Astrocyte of the hippocampus (primary cell): ENCODE measurements at regions not wholly inside any gene's neighbourhood (a gene's known extent, or its start where the extent isn't known, plus 50 kb on each side); places are given as distances from the start of the nearest gene placed in this dataset.
A peak's percentile ranks its signal among the peaks of the same experiment; 100 is the strongest.
"Not testable (repeated sequence)": the region's sequence is repeated elsewhere in the genome, so short reads cannot be mapped to it uniquely, and the experiment has no call there.

Experiments
- DNase-seq: peaks from one replicate; pipeline ENCODE4 v3.0.0; 2011; ENCODE audit warnings: low read depth, low spot score

DNA sequence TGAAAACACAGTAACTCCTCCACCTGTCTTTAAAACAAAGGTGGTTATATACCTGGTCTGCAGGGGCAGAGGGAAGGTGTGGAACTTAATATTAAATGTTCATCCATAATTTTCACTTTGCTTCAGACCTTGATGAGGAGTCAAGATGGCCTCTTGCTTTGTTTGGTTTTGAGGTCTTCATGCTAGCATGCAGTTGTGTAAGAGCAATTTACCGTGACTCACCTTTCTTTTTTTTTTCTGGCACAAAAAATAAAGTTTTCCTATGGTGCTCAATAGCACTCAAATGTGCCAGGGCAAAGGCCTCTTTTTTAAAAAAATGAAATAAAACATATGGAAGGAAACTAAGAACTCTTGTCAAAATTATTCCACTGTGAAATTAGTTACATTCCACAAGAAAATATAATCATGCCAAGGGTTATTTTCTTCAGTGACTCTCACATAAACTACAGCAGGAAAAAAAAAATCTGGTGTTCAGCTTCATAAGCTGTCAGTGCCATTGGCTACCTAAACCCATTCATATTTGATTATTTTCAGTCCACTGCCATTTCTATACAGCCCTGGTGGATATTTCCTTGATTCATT lies 128.2 kb downstream of the SLC7A11 start:
- peak; percentile 24 for DNase-seq

DNA sequence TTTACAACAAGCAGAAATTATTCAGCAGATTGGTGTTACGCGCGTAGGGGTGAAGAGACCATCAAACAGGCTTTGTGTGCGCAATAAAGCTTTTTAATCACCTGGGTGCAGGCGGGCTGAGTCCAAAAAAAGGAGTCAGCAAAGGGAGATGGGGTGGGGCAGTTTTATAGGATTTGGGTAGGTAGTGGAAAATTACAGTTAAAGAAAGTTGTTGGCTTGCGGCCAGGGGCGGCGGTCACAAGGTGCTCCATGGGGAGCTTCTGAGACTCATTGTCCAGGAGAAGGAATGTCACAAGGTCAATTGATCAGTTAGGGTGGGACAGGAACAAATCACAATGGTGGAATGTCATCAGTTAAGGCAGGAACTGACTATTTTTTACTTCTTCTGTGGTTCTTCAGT lies 129.3 kb downstream of the SLC7A11 start:
- not testable (repeated sequence) for DNase-seq

DNA sequence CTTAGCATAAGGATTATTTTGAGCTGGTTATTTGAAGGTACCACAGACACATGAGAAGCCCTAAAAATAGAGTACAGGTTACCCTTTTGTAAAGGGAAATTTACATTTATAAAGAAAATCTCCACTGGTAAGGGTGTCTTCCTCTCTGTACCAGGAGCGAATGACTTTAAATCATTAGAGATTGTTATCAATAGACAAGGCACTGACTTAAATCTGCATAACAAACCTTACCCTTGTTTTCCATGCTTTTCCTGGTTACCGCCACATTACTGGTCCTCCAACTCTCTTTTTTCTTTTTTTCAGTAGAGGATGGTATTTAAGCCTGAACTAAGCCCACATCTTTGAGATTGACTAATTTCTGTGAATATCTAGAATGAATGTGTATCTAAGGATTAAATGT lies 129.8 kb downstream of the SLC7A11 start:
- no peak for DNase-seq

DNA sequence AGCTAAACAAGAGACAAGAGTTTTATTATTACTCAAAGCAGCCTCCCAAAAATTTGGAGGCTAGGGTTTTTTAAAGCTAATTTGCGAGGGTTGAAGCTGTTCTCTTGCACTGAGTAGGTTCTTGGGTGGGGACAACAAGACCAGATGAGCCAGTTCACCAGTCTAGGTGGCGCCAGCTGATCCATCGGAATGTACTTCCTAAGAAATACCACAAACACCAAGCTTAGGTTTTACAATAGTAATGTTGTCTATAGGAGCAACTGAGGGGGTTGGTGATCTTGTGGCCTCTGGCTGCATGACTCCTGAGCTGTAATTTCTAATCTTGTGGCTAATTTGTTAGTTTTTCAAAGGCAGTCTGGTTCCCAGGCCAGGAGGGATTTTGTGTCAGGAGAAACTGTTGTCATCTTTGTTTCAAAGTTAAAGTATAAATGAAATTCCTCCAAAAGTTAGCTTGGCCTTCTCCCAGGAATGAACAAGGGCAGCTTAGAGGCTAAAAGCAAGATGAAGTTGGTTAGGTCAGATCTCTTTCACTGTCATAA lies 130.6 kb downstream of the SLC7A11 start:
- peak; percentile 60 for DNase-seq

DNA sequence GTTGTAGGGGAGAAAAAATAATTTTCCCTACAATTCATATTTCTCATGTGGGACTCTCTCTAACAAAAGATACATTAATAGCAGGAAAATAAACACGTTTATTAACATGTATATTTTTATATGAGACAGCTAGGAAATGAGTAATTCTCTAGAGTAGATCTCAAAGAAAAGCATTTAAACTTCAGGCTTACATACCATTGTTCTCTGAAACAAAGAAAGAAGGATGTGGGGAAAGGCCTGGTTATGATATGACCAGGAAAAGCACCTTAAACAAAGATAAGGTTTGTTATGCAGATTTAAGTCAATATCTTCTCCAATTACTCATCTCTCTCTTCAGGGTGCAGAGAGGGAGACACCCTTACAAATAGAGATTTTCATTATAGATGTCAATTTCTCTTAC lies 131.3 kb downstream of the SLC7A11 start:
- no peak for DNase-seq

DNA sequence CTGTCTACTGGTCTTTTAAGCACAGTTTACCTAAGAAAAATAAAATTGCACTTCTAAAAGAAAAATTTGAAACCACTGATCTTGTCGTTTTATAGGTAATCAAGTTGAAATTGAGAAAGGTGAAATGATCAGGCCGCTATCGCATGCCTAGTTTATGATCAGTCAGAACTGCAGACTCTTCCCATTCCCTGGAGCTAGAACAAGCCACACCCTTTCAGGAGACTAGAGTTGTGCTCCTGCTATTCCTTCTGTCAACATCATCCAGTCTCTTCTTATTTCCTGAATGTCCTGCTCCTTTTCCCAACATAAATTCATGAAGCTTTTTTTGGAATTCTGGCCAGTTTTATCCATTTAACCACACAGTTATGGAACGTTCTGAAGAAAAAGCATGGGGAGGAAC lies 135.1 kb downstream of the SLC7A11 start:
- no peak for DNase-seq

DNA sequence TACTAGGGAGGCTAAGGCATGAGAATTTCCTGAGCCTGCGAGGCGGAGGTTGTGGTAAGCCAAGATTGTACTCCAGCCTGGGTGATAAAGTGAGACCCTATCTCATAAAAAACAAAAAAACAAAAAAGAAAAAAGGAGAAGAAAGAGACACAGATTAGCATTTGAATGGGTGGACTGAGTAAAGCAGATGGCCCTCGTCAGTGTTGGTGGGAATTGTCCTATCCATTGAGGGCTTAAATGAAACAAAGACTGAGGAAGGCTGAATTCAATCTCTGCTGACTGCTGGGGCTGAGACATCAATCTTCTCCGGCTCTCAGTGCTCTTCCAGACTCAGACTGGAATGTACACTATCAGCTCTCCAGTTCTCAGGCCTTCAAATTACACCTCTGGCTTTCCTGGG lies 136.8 kb downstream of the SLC7A11 start:
- DNase-seq, result no peak

DNA sequence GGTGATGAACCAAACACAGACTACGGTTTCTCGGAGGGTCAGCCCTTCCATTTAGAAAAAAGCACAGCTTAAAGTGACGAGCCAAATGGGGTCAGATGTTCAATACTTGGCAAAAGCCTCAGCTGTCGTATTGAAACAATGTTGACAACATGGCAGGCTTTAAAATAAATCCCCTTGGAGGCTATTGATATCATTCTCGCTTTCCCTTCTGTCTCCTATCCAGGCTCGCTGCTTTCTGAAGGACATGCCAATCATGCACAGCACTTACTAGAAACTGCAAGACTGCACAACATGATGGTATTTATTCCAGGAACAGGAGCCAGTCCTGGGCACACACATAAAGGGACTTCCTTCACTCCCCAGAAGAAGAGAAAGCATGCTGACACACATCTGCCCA lies 137.9 kb downstream of the SLC7A11 start:
- DNase-seq, result no peak

DNA sequence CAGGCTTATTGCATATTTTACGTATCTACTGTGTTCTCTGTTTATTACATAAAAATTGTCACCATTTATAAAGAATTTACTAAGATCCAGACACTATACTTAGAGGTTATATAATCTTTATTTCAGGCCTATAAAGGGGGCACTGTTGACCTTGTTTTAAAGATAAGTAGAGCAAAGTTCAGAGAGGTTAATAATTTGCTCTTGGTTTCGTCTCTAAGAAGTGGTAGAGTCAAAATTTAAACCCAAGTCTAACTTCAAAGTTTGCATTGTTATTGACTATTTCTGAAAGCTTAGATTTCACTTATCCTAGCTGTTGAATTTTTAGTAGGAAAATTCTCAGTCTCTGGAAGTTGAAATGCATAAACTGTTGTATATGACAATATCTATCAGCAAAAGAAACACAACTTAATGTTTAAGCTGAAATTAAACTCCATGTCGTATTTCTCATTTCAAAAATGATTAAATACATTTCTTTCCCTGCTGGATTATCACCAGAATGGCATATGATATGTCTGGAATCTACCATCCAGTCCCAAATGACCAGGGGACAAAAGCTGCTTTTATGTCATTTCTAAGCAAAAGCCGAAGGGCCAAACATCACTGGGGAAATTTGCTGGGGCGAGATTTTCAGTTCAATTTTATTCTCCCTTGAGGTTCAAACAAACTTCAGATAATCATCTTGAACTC lies 138.4 kb downstream of the SLC7A11 start:
- no peak for DNase-seq

DNA sequence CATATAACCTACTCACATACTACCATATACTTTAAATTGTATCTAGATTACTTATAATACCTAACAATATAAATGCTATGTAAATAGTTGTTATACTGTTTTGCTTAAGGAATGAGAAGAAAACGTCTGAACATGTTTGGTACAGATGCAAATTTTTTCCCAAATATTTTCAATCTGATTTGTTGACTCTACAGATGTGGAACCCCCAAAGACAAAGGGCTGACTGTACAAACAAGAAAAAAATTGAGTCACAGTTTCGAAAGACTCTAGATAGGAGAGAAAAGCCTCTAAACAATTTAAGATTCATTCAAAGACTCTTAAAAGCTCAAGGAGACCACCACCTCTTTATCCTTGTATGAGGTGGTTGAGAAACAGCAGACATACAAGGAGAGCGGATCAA lies 142.8 kb downstream of the SLC7A11 start:
- DNase-seq, result no peak

DNA sequence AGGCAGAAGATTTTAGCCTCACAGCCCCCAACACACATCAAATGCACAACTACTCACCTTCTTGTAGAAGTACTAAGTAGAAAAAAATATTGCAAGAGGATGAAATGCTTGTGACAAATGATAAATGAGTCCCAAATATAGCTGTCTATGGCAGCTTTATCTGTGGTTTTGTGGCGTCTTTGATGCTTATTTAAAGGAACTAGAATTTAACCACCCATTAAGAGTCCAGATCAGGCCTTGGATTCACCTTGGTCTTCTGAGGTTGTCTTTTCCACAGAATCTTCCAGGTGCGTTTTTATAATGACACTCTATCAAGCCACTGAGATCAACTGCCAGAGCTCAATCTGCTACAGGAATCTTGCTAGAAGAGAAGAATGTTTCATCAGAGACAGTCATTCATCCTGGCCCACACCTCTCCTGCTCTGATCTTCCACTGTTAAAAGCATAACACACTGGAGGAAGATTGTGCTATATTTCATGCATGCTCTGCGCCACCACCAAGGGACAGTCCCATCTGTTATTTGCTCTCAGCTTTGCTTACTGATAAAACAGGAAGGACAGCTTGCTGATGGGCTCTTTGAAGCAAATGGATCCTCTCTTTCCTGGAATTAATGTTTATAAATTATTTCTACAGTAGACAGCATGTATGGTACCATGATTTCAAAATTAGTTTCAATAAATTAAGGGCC lies 144.1 kb downstream of the SLC7A11 start:
- no peak for DNase-seq

DNA sequence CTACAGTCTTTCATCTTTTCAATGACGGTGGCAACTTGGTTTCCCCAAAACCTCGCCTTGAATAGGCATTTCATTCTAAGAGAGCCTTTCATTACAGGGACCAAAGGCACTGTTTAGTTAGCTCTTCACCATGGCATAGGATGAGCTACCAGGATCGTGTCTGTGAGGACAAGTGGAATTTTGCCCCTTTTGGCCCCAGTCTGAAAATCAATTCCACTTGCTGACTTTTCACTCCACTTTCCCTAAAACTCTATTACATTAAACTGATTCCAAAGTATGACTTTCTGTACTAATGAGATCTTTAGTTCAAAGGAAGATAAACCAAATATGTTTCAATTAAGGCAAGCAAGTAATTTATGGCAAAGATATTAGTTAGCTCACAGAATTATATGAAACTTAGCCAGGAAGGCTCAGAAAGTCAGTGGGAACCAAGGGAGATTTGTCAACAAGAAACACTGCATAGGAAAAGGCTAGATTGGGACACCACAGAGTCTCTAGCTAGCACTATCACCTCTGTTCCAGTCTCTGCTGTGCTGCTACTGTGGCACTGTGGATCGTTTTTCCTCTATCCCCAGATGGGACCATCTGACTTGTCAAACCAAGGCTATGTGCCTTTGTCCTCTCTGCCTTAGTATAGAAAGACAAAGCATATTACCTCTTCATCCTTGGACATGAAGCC lies 145.6 kb downstream of the SLC7A11 start:
- DNase-seq, result no peak

DNA sequence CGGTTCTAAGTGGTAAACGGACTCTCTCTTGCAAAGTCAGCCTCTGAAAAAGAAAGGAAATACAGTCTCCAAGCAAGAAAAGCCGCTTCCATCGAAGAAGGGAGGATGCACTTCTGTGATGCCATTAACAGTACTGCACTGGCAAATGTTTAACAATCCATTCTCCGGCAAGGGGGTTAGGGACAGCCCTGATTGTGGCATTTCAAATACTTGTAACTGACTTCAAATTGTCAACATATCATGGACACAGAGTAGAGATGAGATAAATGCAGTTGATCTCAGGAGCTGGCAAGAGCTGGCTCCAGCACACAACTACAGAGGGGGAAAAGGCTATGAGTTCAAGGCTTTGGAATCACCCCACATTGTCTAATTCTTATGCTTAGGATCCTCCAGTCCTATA lies 146.8 kb downstream of the SLC7A11 start:
- no peak for DNase-seq

DNA sequence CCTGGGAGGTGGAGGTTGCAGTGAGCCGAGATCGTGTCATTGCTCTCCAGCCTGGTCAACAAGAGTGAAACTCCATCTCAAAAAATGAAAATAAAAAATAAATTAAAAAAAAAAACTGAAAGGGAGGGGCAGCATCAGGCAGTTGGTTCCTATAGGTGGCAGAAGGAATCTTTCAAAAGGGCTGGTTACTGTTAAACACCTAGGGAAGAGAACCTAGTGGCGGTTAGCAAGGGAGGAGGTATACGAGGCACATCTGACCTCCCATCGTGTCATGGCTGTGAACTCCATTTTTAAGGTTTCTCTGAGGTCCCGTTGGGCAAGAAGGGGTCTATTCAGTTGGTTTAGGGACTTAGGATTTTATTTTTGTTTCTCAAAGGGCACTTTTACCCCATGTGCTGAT lies 150.1 kb downstream of the SLC7A11 start:
- no peak for DNase-seq

DNA sequence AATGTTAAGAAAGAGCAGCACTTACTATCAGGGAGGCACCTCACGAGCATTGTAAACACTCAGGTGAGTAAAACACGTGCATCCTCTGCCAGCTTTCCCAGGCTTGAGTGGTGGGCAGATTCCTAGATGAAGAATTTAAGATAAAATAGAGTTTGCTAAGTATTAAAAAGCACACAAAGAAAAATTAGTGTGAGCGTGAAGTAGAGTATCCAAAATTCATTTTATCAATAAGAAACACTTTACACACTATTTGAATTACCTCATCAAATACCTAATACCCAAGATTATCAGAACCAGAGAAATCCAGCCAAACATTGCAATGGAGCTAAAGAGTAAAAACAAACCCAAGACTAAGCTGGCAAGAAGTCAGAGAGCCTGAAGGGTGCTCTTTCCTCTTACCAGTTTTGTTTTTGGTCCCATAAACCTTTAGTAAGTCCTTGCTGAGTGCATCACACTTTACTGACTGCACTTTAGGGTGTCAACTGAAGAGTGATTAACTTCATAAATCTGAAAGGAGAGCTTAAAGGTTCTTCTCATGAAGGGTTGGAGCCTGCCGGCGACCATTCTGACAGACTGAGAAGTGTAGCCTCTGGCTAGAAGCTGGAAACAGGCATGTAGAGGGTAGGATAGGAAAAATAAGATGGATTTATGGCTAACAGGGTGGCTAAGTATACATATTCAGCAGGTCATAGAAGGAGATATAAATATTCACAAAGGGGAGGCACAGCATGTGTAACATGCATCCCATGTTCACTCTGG lies 151.1 kb downstream of the SLC7A11 start:
- DNase-seq, result peak; percentile 16

DNA sequence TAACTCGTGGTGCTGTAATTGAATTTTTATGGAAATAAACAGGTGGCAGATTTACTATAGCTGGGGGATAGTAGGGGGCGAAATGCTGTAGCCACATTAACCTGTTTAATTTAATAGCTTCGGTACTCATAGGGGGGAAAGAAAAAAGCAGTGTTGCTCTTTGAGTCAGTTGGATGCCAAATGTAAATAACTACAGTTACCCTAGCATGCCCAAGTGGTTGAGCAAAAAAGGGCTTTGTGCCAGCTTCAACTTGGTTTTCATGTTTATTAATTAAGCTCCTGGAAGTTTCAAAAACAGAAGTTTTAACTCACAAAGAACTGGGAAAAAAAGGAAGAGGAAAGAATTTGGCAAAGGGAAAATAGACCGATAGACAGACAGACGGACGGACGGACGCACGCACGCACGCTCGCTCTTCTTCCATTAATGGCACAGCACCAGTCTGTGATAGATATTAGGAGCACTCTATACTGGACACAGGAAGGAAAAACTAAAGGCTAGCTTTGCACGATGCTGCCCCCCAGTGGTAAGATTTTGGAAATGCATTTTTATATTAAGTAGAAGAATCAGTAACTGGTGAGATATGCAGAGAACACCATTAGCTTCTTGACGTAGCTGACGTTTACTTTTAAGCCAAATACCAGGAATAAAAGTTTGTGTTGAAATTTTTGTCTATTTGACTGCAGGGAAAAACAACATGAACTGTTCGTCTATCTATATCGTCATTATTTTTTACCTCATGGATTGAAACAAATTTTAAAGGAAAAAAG lies 151.8 kb downstream of the SLC7A11 start:
- peak; percentile 88 for DNase-seq

DNA sequence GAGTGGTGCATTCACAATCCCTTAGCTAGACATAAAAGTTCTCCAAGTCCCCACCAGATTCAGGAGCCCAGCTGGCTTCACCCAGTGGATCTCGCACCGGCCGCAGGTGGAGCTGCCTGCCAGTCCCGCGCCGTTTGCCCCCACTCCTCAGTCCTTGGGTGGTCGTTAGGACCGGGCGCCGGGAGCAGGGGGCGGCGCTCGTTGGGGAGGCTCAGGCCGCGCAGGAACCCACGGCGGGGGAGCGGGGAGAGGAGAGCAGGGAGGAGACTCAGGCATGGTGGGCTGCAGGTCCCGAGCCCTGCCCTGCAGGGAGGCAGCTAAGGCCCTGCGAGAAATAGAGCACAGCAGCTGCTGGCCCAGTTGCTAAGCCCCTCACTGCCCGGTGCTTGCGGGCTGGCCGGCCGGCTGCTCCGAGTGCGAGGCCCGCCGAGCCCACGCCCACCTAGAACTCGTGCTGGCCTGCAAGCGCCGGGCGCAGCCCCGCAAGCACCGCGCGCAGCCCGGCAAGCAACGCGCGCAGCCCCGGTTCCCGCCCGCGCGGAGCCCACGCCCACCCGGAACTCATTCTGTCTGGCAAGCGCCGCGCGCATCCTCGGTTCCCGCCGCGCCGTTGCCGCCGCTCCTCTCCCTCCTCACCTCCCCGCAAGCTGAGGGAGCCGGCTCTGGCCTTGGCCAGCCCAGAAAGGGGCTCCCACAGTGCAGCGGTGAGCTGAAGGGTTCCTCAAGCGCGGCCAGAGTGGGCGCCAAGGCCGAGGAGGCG lies 153.5 kb downstream of the SLC7A11 start:
- no peak for DNase-seq

DNA sequence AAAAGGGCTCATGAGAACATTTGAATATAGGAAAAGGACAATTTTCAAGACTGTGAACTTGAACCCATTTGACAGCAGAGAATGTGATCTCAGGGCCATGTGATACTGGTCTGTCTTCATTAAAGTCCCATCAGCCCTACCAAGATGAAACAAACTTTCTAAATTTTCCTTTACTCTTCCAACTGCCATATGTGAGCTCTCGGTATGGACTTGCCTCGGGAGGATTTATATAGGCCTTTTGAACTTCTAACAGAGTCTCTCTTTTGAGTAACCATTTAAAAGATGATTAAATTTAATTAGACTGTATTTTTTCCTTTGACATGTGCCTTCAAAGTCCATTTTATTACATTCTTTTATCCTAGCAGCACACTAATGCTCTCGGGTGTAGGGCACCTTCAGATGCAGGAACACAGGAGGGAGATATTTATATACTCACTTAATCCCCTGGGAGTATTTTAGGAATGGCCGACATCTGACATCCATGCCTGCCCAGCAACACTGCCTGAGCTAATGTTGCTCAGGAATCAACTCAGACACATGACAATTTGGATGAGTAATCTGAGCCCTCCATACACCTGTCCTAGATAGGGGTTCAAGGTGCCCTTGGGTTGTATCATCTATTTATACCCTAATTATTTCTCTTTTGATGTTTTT lies 155.0 kb downstream of the SLC7A11 start:
- no peak for DNase-seq

DNA sequence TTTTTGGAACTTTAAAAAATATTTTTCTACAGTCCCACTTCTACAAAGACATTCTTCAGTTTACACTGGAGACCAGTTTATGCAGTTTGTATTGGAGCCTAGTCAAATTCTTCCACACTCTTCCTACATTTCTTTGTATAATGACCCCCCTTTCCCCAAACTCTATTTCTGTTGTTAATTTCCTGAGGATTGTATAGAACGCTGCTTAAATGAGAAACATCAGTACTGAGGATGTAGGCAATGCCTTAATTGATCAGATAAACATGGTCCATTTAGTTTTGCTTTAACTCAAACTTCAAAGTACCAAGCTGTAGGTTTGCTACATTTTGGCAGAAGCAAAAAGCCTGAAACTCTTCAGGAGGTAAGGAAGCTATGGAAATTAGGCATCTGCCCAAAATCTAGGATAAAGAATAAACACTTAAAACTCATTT lies 155.5 kb downstream of the SLC7A11 start:
- no peak for DNase-seq
